Ishikawa (cell line): ENCODE measurements at regions not wholly inside any gene's neighbourhood (a gene's known extent, or its start where the extent isn't known, plus 50 kb on each side); places are given as distances from the start of the nearest gene placed in this dataset.

Experiments used
- CEBPB ChIP-seq: IDR thresholded peaks from 2 replicates; pipeline ENCODE4 v1.6.1; 2012
- CREB1 ChIP-seq: IDR thresholded peaks from 2 replicates; pipeline ENCODE4 v1.6.1; 2012; ENCODE audit warnings: low read depth
- EGR1 ChIP-seq: IDR thresholded peaks from 2 replicates; pipeline ENCODE4 v1.6.1; 2012
- EP300 ChIP-seq: IDR thresholded peaks from 2 replicates; pipeline ENCODE4 v1.6.1; 2012; ENCODE audit warnings: borderline replicate concordance
- FOXM1 ChIP-seq: IDR thresholded peaks from 2 replicates; pipeline ENCODE4 v1.6.1; 2012; ENCODE audit warnings: low read depth, borderline replicate concordance
- MAX ChIP-seq: IDR thresholded peaks from 2 replicates; pipeline ENCODE4 v1.6.1; 2012
- NFIC ChIP-seq: IDR thresholded peaks from 2 replicates; pipeline ENCODE4 v1.6.1; 2012
- RAD21 ChIP-seq: IDR thresholded peaks from 2 replicates; pipeline ENCODE4 v1.6.1; 2012; ENCODE audit warnings: low read depth
- REST ChIP-seq: IDR thresholded peaks from 2 replicates; pipeline ENCODE4 v1.6.1; 2012; ENCODE audit warnings: low read depth, mild to moderate bottlenecking
- TAF1 ChIP-seq: IDR thresholded peaks from 2 replicates; pipeline ENCODE4 v1.6.1; 2012; ENCODE audit warnings: low read depth, mild to moderate bottlenecking
- TCF12 ChIP-seq: IDR thresholded peaks from 2 replicates; pipeline ENCODE4 v1.6.1; 2012; ENCODE audit warnings: low read depth
- TEAD4 ChIP-seq: IDR thresholded peaks from 2 replicates; pipeline ENCODE4 v1.6.1; 2012
- USF1 ChIP-seq: IDR thresholded peaks from 2 replicates; pipeline ENCODE4 v1.6.1; 2012
- YY1 ChIP-seq: IDR thresholded peaks from 2 replicates; pipeline ENCODE4 v1.6.1; 2012; ENCODE audit warnings: low read depth
- ZBTB7A ChIP-seq: IDR thresholded peaks from 2 replicates; pipeline ENCODE4 v1.6.1; 2012; ENCODE audit warnings: low read depth

- TF ChIP-seq MAX (no peak), EGR1 (no peak), USF1 (no peak), CEBPB (no peak), REST (no peak), TAF1 (no peak), RAD21 (no peak), NFIC (no peak), FOXM1 (no peak), EP300 (no peak), CREB1 (no peak), TCF12 (no peak), TEAD4 (no peak), ZBTB7A (no peak), YY1 (no peak)
Observed at GRCh38 chr7:118969370-118969769, 744.9 kb downstream of the ANKRD7 start.

GRCh38 chr7:118971706-118972105 is 747.2 kb downstream of the ANKRD7 start:
- TF ChIP-seq YY1 (no peak), REST (no peak), TCF12 (no peak), USF1 (no peak), MAX (no peak), EP300 (no peak), CREB1 (no peak), CEBPB (no peak), RAD21 (no peak), ZBTB7A (no peak), FOXM1 (no peak), TAF1 (no peak), TEAD4 (no peak), NFIC (no peak), EGR1 (no peak)

- TF ChIP-seq YY1 (no peak), EGR1 (no peak), NFIC (no peak), TAF1 (no peak), RAD21 (no peak), CREB1 (no peak), TCF12 (no peak), ZBTB7A (no peak), CEBPB (no peak), MAX (no peak), EP300 (no peak), FOXM1 (no peak), USF1 (no peak), TEAD4 (no peak), REST (no peak)
Observed at GRCh38 chr7:118974836-118975235, 750.3 kb downstream of the ANKRD7 start.

- TF ChIP-seq CEBPB = no peak
- TF ChIP-seq USF1 = no peak
- TF ChIP-seq REST = no peak
- no peak for TF ChIP-seq TAF1
- TF ChIP-seq CREB1 = no peak
- TF ChIP-seq YY1 = no peak
Observed at GRCh38 chr7:118995350-118995749, 770.8 kb downstream of the ANKRD7 start.
